ENCODE measurements at regions not wholly inside any gene's neighbourhood (a gene's known extent, or its start where the extent isn't known, plus 50 kb on each side); places are given as distances from the start of the nearest gene placed in this dataset.
"Not testable (repeated sequence)": the region's sequence is repeated elsewhere in the genome, so short reads cannot be mapped to it uniquely, and the experiment has no call there.

DNA sequence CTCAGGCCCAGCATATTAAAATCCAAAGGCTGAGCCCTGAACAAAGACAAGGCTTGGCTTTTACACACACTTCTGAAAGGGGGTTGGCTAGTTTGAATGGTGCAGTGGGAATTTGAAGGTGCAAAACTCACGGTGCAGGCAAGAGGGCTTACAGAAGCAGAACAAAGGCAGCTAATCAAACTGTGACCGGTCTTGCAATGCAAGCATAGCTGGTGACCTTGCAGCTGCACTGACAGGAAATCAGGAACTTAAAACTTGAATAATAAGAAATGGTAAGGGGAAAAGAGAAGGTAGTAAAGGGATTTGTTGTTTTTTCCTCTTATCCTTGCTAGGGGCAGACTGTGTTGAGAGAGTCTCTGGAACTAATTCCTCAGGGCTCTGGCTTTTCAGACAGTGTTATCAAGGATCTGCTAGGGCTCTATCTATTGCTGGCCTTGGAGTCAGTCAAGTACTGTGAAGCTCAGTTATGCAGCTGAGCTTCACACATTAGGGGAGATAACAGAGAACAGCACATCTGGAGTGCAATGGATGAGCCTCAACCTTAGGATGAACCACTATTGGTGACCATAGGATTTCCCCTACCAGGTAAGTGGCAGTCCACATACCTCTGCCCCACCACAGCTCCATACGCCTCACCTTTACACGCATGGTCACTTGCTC lies 97.6 kb downstream of the PPIAL4G start:
- no peak for DNase-seq

DNA sequence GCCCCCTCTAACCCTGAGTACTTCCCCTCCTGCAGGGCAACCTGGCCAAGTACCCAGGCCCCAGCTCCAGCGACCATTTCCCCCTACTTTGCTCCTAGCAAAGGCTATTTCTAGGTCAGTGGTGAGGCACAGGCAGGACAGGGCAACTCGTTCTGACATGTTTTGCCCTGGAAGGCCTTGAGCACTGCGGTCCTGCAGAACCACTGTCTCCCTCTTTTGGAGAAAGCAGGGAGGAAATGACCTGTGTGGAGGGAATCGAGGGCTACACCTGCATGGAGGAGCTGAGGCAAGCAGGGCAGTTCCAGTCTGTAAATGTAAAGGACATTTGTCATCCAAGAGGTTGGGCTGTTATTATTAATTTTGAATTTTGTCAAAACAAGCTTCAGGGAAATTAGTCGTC lies 99.1 kb downstream of the PPIAL4G start:
- no peak for DNase-seq

DNA sequence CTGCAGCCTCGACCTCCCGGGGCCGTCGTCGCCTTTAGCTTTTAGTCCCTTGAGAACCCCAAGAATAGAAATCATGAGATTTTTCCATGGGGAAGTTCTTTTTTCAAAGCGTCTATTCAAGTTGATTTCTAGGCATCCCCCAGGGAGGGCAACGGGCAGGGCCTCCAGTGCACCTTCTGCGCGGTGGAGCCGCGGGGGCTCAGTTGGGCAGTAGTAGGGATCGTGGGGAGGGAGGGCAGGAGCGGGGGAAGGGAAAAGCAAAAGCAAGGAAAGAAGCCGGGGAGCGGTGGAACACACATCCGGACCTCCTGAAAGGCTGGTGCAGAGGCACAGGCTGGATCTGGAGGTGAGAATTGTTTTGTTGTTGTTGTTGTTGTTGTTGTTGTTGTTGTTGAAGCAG lies 103.4 kb downstream of the PPIAL4G start:
- no peak for DNase-seq

DNA sequence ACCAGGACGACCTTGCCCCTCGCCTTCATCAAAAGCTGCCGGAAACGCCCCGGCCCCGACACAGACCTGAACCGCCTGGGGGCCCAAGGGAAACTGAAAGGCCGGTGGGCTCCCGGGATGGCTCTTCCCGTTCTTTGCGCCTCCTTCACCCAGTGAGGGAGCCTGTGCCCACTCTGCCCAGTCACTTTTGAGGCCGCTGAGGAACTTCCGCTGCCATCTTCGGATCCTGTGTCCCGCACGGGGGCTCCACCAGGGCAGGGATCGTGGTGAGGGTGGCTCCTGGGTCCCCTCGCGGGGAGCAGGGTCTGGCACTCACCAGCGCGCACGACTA lies 104.0 kb downstream of the PPIAL4G start:
- no peak for DNase-seq

DNA sequence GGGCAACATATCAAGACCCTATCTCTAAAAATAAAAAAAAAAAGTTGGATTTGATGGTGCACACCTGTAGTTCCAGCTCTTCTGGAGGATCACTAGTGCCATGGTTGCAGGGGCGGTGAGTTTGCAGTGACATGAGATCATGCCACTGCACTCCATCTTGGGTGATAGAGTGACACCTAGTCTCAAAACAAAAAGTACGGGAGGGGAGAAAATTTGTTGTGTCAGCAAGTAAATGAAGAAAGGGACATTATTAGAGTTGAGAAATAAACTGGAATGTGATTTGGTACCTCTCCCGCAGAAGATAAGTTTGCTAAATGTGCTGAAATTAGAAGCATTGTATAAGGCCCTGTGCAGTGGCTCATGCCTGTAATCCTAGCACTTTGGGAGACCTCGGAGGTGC lies 105.1 kb downstream of the PPIAL4G start:
- DNase-seq, result not testable (repeated sequence)

DNA sequence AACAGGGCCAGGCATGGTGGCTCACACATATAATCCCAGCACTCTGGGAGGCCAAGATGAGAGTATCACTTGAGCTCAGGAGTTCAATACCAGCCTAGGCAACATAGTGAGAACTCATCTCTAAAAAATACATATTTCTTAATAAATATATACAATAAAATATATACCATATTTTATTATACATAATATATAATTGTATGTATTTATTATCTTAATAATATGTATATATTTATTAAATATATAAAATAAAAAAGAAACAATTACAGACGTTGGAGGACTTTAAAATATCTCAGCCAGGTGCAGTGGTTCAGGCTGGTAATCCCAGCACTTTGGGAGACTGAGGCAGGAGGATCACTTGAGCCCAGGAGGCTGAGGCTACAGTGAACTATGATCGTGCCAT lies 106.1 kb downstream of the PPIAL4G start:
- not testable (repeated sequence) for DNase-seq

DNA sequence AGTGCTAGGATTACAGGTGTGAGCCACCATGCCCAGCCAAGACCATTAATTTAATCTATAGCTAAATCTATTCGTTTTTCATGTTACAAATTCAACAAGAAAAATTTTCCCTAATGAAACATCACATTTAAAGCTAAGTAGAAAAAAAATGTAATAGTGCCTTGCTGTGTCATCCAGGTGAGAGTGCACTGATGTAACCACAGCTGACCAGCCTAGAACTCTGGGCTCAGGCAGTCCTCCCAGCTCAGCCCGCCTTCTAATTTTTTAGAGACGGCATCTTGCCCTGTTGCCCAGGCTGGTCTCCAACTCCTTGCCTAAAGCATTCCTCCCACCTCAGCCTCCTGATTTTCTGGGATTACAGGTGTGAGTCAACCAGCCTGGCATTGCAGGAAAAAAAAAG lies 109.0 kb downstream of the PPIAL4G start:
- no peak for DNase-seq

DNA sequence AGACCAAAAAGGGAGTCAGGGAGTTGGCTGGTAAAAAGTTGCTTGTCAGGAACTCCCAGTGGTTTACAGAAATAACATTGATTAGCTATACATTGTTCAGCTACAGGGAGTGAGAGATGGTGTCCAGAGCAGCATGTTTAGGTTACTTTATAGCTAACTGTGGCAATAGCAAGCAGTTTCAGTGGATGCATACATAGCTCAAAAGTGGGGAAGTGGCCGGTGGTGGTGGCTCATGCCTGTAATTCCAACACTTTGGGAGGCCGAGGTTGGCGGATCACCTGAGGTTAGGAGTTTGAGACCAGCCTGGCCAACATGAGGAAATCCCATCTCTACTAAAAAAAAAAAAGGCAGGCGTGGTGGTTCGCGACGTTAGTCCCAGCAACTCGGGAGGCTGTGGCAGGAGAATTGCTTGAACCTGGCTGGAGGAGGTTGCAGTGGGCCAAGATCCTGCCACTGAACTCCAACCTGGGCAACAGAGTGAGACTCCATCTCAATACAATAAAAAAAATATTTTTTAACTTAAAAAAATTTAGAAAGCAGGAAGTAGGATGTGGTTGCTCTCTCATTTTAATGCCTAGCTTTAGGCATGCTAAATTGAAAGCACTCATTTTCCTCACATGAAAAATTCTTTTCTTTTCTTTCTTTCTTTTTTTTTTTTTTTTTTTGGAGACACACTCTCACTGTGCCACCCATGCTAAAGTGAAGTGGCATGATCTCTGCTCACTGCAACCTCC lies 109.7 kb downstream of the PPIAL4G start:
- DNase-seq, result no peak

DNA sequence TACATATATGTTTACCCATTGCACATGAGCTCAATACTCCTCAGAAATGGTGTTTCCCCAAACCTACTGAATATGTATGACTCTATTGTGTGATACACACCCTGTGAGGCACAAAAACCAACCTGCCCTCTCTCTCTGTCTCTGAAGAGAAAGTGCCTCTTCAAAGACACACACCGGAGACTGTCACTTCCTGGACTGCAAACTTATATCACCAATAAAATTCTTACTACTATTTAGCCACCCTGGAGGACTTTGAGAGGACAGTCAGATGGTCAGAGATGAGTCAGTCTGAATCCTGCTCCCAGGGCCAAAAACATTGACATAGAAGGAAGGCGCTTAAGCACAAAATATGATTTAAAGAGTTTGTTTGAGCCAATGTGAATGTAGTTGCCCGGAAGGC lies 110.4 kb downstream of the PPIAL4G start:
- DNase-seq, result peak; percentile 43

DNA sequence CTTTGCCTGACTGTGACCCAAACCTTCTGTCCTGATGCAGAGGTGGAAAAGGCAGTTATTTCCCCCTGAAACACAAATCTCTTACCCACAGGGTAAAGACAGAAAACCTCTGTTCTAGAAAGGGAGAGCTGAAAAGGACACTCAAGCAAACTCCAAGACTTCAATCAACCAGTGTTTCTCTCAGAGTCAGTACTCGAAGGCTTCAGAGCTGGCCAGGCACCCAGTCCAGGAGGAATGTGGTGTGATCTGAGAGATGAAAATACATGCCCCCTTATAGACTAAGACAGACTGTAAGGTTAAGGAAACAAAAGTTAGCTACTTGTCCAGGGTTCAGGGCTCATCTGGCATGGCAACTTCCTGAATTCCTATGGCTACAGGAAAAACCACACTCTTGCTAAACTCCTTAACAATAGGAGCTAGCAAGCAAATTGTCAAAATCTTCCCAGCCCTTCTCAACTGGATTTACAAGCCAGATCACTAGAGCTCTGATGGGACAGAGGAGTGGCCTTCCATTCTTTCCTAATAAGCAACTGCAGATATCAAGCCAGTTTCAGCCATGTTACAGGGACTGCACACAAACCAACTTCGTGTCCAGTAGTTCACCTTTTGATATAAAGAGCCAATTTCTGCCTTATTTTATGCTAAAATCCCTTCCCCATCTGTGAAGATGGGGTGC lies 110.9 kb downstream of the PPIAL4G start:
- DNase-seq, result not testable (repeated sequence)

DNA sequence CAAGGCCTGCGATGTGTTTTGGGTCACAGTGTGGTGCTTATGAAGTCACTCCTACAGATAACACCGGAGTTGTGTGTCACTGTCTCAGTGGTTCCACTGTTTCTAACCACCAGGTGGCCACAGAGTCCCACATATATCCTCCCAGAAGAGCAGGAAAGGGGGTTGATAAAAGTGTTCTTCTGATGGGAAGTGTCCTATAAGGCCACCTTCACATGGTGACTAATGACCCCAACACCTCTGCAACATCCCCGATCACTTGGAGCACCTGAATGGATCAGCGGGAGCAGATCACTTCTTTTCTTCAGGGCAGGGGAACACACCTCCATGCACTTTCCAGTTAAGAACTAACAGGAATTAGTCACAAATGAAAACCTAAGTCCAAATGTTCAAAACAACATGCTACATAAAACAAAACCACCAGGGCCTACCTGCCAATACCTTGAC lies 111.5 kb downstream of the PPIAL4G start:
- DNase-seq, result peak; percentile 68

DNA sequence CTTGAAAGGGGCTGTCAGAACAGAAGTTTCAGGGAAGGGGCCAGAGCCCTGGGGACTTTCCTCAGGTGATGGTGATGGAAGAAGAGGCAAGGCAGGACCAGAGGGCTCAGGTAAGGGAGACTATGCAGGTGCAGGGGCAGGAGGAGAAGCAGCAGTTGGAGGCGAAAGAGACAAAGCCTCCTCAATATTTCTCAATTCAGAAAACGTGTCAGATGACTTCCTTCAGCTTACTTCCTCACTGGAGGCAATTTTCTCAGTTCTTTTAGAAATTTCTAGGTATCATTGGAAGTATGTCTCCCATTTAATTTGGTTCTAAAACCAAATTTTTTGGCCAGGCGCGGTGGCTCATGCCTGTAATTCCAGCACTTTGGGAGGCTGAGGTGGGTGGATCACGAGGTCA lies 112.4 kb downstream of the PPIAL4G start:
- not testable (repeated sequence) for DNase-seq

DNA sequence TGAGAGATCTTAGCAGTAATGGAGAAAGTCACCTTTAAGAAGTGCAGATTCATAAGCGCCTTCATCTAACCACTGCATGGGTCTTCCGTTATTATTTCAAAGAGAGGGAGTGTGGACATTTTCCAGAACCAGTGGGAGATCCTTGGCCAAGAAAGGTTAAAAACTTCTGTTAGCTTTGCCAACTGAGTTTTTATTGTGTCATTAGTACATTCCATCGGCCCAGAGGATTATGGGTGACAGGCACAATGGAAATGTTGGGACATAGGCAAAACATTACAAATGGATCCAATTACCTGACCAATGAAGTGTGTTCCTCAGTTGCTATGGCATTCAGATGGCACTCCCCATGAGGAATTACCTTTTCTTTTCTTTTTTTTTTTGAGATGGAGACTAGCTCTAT lies 115.5 kb downstream of the PPIAL4G start:
- DNase-seq, result no peak

DNA sequence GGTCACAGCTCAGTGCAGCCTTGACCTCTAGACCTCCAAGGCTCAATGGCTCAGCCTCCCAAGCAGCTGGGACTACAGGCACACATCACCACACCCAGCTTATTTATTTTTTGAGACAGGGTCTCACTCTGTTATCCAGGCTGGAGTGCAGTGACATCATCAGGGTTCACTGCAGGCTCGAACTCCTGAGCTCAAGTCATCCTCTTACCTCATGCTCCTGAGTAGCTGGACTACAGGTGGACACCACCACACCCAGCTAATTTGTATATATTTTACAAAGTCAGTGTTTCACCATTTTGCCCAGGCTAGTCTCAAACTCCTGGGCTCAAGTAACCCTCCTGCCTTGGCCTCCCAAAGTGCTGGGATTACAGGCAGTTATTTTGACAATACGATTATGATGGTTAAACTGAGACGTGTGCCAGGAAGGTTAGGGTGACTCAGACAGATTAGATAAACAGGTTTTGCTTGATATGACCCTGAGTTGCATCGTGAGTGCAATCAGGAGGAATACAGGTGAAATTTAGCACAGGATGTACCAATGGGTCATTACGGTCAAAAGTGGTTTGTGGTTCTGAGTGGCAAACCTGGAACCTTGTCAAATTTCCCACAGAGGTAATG lies 116.9 kb downstream of the PPIAL4G start:
- DNase-seq, result not testable (repeated sequence)

DNA sequence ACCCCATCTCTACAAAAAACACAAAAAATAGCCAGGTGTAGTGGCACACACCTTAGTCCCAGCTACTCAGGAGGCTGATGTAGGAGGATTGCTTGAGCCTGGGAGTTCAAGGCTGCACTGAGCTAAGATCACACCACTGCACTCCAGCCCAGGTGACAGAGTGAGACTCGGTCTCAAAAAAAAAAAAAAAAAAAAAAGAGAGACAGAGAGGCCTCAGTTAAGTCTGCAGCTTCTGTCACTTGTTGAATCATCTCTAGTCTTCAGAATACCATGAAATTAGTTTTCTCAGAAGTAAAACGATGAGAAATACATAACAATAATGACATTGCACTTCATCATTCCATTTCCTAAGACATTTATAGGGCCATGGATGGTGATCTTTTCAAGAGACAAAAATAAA lies 118.0 kb downstream of the PPIAL4G start:
- not testable (repeated sequence) for DNase-seq

DNA sequence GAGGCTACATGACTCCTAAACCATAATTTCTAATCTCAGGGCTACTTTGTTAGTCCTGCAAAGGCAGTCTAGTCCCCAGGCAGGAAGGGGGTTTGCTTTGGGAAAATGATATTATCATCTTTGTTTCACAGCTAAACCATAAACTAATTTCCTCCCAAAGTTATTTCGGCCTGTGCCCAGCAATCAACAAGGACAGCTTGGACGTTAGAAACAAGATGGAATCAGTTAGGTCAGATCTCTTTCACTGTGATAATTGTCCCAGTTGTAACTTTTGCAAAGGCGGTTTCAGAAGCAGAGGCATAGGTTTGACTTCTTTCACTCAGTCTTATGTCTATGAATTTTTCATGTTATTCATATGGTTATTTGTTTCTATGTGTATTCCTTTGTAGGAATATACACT lies 119.1 kb downstream of the PPIAL4G start:
- not testable (repeated sequence) for DNase-seq

DNA sequence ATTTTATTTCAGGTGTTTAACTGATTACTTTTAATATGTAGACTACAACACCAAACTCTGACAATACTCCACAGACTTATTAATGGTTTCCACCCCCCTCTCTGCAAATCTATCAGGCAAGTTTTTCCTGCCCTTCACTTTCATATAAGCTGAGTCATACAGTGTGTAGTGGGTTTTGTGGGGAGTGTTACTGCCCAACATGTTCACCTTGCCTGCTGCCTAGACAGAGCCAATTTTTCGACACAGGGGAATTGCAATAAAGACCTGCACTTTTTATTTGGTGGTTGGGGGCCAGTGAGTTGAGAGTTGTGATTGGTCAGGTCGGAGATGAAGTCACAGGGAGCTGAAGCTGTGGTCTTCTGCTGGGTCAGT lies 119.7 kb downstream of the PPIAL4G start:
- no peak for DNase-seq

DNA sequence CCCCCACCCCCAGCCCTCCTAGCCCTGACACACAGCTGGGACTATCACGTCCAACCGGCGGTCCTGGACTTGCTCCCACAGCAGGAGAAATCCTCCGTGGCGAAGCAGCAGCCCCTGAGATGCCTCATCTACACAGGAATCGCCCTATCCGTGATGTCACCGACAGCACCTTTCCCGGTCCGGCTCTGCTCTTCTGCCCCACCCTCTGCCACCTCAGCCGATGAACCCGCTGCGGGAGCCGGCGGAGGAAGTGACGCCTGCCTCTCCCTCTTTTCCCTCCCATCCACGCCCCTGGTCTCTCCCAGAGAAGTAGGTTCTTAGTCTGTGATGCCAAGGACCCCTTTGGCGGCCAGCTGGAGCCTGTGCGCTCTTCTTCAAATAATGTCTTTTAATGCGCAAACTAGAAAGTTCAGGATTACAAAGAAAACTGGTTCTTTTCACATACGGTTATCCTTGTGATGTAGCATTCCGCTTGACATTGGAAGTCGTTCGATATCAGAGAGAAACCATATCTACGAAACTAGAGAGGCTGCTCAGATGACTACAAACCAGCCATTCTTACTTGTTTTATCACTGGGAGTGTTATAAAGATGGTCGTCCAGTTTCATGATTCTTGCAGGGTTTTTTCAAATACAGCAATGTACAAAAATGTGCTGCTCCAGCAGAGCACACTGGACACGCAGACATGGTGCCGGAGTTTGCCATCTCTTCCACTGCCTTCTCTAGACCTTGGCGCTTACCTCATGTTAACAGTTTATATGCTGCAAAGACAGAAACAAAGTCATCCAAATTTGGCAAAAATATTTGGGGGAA lies 120.3 kb downstream of the PPIAL4G start:
- DNase-seq, result peak; percentile 41

DNA sequence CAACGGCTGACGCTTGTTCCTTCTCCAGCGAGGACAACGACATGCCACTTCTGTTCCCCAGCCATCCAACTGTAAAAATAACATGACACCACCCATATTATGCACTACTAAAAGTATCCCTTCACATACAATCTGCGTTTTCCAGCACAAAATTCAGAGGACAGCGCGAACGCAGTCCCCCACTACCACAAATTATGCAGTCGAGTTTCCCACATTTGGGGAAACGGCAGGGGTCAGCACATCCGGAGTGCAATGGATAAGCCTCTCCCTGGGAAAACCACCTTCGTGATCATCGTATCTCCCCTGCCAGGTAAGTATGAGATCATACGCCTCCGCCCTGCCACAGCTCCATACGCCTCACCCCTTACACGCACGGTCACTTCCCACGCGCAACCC lies 120.9 kb downstream of the PPIAL4G start:
- no peak for DNase-seq

DNA sequence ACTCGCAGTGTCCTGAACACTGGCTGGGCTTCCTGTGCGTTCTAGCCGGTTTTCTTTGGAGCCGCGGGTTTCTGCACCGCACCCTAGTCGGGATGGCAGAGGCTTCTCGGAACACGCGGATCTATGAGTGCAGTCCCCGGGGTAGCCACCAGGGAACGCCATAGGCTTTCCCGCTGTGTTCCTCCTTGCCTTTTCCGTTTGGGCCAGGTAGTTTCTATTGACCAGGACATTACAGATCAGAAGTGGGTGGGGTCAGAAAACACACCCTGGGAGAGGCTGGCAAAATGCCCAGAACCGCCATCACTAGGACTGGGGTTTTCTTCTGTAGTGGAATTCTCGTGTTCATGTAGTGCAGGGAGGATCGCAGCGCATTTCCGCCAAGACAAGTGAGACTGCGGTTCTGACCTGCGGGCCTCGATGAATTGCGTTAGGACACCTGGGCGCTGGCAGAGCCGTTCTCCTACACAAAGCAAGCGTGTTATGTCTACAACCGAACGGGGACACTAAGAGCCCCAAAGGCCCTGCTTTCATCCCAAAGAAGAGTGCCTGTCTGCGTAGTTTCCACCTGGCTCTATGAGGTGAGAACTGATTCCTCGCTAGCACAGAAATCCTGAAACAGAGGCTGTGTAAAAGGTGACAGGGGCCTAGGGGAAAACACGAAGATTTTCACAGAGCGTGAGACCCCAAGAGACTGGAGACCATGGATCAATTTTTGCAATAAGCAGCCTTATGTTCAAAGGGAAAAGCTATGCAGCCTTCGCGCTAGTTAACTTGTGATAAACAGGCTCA lies 121.5 kb downstream of the PPIAL4G start:
- DNase-seq, result peak; percentile 35

DNA sequence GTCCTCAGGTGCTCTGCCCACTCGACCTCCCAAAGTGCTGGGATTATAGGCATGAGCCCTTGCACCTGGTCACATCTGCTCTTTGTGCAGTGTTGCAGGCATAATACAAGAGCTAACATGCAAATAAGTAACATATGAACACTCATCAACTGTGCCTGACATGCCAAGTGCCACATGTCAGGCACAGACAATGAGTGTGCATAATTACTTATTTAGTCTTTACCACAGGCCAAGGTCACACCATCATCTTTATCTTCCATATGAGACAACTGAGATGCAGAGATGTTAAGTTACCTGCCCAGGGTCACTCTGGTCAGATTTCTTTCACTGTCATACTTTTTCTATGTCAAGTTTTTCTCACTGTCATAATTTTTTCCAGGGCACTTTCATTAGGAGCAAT lies 126.1 kb downstream of the PPIAL4G start:
- DNase-seq, result no peak

DNA sequence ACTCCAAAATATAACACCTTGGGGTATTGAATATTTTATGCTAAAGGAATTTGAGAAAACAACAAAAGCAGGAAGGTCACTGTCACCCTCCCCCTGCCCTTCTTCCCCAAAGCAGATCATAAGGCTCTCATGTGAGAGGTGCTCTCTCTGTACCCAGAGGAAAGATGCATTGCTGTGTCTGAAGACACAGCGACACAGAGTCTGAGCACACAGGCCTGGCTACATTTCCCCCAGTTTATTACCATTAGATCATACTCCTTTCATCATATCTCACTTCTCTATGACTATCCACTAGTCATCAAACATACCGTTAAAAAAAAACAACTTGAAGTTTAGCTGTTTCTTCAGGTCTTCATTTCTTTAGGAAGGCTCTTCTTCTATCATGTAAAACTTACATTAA lies 127.1 kb downstream of the PPIAL4G start:
- DNase-seq, result no peak
